CD4-positive, alpha-beta T cell treated with Interleukin-17A for 4 hours (primary cell): ENCODE measurements at regions not wholly inside any gene's neighbourhood (a gene's known extent, or its start where the extent isn't known, plus 50 kb on each side); places are given as distances from the start of the nearest gene placed in this dataset.
"Not testable (repeated sequence)": the region's sequence is repeated elsewhere in the genome, so short reads cannot be mapped to it uniquely, and the experiment has no call there.

ENCODE experiments used
- DNase-seq: peaks from one replicate; pipeline ENCODE4 v3.0.0-alpha.2; 2020; ENCODE audit warnings: mixed read lengths

GRCh38 chr2:3114406-3115185, 263.0 kb downstream of the EIPR1 start:
- DNase-seq, result no peak

GRCh38 chr2:3113769-3114168, 263.8 kb downstream of the EIPR1 start:
- DNase-seq, result no peak

- no peak for DNase-seq
These were observed 264.5 kb downstream of the EIPR1 start for GRCh38 chr2:3113122-3113521.

GRCh38 chr2:3112553-3112952, 265.1 kb downstream of the EIPR1 start:
- no peak for DNase-seq

DNA sequence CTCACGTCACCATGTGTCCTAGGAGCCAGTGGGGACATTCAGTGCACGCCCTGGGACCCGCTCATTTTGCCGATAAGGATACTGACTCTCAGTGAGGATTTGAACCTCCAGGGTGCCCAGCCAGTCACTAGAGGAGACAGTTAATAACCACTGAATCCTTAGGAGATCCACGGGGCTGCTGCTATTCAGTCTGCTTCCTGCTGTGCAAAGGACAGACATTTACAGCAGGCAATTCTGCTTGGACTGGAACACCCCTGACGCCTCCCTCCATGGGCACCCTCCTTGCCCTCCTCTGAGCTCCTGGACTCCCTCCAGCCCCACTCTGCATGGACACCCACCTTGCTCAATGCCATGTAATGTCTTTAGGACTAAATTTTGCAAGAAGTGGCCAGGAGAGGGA, 265.5 kb downstream of the EIPR1 start:
- no peak for DNase-seq

DNA sequence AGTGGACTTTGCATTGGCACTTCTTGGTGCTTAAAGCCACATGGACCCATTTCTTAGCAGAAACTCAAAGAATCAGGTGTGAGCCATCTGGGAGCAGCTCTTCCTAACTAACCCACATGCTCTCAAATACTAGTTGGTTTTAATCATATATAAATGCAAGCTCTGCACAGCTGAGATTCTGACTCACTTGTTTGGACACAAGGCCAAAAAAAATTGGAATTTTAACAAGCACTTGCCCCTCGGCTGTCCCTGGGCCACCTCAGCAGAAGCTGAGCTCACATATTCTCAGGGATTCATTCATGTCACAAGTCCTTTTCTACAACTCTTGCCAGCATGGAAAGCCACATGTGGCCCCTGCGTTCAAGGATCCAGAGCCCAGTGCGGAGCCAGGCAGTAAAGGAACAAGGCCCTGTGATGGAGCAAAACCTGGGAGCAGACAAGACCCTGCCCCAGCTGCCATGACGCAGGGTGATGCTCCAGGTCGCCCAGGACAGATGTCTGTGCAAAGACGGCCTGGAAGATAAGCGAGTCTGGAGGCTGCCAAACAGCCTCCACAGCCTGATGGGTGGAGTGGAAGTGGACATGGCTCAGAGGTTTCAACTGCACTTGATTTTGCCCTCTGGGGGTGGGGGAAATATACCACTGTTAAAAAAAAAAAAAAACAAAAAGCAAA, 266.5 kb downstream of the EIPR1 start:
- no peak for DNase-seq

DNA sequence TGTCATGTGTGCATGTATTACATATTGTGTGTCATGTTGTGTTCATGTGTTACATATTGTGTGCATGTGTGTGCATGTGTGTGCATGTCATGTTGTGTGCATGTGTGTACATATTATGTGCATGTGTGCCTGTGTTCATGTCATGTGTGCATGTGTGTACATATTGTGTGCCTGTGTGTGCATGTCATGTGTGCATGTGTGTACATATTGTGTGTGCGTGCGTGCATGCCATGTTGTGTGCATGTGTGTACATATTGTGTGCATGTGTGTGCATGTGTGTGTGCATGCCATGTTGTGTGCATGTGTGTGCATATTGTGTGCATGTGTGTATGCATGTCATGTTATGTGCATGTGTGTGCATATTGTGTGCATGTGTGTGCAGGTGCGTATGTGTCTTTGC, 267.1 kb downstream of the EIPR1 start:
- DNase-seq, result no peak

DNA sequence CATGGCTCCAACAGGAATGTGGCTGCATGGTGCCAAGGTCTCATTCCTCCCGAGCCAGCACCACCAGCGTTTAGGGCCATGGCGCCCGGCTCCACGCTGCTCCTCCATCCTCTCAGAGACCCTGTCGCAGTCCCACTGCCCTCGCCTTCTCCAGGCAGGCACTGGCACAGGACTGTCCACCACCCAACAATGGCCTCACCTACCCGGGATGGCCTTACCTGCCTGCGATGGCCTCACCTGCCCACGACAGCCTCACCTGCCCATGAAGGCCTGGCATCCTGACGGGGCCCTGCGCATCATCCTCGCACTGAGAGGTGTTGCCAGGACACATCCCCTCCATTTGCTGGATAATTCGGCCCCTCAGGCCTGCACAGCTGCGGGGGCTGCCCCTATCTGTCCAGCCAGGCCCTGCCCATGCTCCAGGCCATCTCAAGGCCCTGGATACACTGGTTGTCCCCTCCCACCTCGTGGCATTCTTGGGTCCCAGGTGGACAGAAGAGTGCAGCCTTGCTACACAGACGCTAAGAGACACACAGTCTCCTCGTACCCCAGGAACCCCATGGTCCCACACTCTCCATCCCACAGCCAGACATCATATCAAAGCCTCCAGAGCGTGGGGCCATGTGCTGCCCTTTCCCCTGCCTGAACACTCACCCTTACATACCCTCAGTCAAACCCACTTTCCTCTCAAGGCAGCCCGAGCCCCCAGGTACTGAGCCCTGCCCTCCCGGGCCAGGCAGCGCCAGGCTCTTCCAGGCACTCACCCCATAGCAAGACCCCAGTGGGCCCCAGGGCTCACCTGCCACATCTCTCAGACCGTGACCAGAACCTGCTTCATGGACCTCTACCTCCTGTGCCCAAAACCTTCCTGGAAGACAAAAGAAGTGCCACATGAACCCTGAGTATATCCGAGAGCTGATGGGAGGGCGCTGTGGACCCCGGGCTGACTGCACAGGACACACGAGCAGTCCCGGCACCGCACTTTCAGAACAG, 268.6 kb downstream of the EIPR1 start:
- DNase-seq, result no peak

GRCh38 chr2:3108105-3108504, 269.5 kb downstream of the EIPR1 start:
- DNase-seq, result no peak

- DNase-seq, result no peak
These were observed 270.1 kb downstream of the EIPR1 start for GRCh38 chr2:3107567-3107966.

GRCh38 chr2:3105814-3106569, 271.6 kb downstream of the EIPR1 start:
- DNase-seq, result no peak

- not testable (repeated sequence) for DNase-seq
These were observed 272.4 kb downstream of the EIPR1 start for GRCh38 chr2:3104958-3105813.

DNA sequence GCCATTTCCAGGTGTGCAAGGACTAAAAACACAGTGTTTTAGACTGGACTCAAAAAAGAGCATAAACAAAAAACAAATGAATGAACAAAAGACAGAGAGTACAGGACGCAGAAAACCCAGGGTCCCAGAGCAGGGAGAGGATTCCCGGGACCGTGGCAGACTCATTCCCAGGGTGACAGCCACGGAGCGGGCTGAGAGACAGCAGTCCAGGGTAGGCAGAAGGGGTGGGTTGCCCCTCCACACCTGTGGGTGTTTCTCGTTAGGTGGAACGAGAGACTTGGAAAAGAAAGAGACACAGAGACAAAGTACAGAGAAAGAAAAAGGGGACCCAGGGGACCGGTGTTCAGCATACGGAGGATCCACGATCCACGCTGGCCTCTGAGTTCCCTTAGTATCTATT, 273.4 kb downstream of the EIPR1 start:
- no peak for DNase-seq

GRCh38 chr2:3102922-3103569, 274.6 kb downstream of the EIPR1 start:
- DNase-seq, result no peak

- no peak for DNase-seq
These were observed 275.3 kb downstream of the EIPR1 start for GRCh38 chr2:3102081-3102921.

- no peak for DNase-seq
These were observed 276.3 kb downstream of the EIPR1 start for GRCh38 chr2:3101016-3101942.

GRCh38 chr2:3100386-3100785, 277.2 kb downstream of the EIPR1 start:
- DNase-seq, result no peak

DNA sequence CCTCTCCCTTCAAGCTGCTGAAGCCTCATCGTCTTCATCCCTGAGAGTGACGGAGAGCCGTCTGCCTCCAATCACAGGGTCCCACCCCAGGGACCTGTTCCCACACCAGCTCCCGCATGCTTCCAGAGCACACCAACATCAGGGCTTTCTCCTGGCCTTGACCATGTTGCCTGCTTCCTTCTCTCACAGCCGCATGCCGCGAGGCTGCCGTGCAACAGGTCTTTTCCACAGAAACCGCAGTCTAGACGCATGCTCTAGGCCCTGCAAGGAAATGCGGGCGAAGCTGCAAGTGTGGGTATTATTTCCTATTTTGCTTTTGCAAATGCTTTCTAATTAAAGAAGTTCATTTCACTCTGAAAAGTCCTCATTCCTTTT, 277.8 kb downstream of the EIPR1 start:
- DNase-seq, result no peak
